Renal pelvis (tissue), 1 donor: ENCODE measurements at regions not wholly inside any gene's neighbourhood (a gene's known extent, or its start where the extent isn't known, plus 50 kb on each side); places are given as distances from the start of the nearest gene placed in this dataset.
"Not testable (repeated sequence)": the region's sequence is repeated elsewhere in the genome, so short reads cannot be mapped to it uniquely, and the experiment has no call there.

Experiments
- DNase-seq: peaks from one replicate; pipeline ENCODE4 v3.0.0-alpha.2; 2013

DNA sequence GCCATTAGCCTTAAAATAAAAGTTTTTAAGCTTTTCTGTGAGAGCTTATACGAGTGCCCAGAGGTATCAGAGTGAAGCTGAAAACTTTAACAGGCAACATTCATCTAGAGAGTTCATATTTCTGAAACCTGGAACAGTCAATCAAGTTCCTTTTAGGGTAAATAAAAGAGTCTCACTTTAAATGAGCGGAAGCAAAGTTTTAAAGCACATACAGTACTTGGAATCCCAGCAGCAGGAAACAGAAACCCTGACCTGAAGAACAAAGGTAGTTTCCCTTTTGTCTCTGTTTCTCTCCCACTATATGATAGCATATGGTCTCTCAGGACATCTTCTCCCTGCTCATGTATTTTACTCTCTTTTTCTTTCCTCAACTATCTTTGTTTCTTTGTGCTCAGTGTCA, 153.0 kb downstream of the ASB9 start:
- DNase-seq = no peak

- no peak for DNase-seq
Observed at GRCh38 chrX:15114743-15115566, 154.9 kb downstream of the ASB9 start.

- DNase-seq = no peak
Observed at GRCh38 chrX:15107367-15107988, 162.4 kb downstream of the ASB9 start.

GRCh38 chrX:15098505-15098904, 171.4 kb downstream of the ASB9 start:
- DNase-seq = no peak

GRCh38 chrX:15087747-15088146, 182.1 kb downstream of the ASB9 start:
- DNase-seq = no peak

GRCh38 chrX:15073313-15073712, 196.6 kb downstream of the ASB9 start:
- no peak for DNase-seq

DNA sequence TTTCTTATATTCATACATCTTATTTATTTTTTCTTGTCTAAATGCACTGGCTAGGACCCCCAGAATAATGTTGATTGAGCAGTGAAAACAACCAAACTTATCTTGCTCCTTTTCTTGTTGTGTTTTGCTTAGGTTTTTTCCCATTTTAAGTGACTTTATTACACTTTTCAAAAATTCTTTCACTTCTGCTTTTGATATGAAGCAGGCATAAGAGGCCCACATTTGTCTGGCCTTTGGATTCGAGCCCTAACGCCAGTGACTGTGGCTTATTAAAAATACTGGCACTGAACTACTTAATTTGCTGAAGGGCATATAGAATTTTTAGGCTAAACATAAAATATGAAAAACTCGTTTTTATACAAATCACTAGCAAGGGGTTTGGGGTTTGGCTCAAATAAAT, 197.0 kb downstream of the ASB9 start:
- no peak for DNase-seq

GRCh38 chrX:15072259-15072658, 197.6 kb downstream of the ASB9 start:
- no peak for DNase-seq

GRCh38 chrX:15059474-15059873, 186.3 kb downstream of the MOSPD2 start:
- no peak for DNase-seq

DNA sequence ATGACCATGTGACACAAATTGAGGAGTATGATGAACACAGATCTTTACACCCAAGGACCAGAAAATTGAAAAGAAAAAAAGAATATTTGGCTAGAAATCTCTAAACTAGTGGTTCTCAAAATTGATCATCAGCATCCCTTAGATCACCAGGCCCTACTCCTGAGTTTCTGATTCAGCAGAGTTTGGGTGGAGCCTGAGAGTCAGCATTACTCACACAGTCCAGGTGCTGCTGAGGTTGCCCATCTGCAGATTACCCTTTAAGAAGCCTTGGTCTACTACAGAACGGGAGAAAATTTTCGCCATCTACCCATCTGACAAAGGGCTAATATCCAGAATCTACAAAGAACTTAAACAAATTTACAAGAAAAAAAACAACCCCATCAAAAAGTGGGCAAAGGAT, 182.8 kb downstream of the MOSPD2 start:
- no peak for DNase-seq

DNA sequence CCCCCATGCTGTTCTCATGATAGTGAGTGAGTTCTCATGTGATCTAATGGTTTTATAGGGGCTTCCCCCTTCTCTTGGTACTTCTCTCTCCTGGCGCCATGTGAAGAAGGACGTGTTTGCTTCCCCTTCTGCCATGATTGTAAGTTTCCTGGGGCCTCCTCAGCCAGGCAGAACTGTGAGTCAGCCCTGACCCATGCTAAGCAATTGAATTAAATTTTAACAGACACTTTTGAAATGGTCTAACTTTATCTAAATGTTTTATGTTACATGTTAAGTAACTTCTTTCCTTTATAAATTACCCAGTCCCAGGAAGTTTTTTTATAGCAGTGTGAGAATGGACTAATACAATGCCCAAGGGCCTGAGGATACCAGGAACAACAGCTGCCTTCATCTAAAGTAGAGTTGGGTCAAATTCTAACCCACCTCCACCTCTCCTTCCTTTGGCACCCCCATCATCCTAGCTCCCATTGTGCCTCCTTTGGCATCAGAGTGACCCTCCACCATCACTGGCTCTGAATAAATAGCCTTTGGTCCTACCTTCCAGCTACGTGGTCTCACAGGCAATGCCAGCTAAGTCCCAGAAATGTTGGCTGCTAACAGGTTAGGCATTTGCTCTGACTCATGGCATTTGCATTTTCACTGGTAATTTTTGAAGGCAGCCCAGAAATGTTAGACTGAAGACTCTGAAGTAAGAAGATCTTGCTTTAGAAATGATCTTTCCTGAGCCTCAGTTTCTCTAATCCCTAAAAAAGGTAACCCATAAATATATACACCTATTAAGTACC, 182.1 kb downstream of the MOSPD2 start:
- no peak for DNase-seq

DNA sequence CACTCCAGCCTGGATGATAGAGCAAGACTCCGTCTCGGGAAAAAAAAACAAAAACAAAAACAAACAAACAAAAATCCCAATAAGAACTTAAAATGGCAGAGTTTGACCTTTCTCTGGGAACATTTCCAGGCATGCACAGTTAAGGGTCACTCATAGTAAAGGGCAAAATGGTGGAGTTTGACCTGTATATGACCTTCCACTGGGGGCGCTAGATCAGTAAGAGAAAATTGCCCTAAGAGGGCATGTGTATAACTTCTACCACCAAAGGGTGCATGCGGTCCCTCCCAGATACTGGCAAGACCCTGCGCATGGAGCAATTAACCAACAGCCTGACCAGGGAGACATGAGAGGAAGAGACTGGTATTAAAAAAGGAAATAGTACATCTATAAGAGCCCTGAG, 177.2 kb downstream of the MOSPD2 start:
- DNase-seq = no peak

- no peak for DNase-seq
Observed at GRCh38 chrX:15043538-15043937, 170.3 kb downstream of the MOSPD2 start.

DNA sequence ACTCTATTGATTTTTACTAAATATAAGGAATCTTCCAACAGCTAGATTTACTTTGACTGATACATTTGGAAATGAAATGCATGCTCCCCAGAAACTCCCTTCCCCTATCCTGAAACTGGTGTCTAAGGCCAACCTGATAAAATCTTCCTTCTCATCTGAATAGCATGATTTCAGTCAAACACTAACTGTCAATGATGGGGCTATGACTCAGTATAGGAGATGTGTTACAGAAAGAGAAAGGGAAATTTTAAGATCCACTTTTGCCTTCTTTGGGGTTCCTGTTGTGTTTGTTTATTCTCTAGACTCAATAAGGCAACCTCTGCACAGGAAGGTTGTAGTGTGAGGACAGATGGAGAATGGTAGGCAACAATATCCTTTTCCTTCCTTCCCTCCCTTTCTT, 160.7 kb downstream of the MOSPD2 start:
- no peak for DNase-seq

- no peak for DNase-seq
Observed at GRCh38 chrX:15017491-15017890, 144.3 kb downstream of the MOSPD2 start.

GRCh38 chrX:15016051-15016450, 142.8 kb downstream of the MOSPD2 start:
- DNase-seq = no peak

DNA sequence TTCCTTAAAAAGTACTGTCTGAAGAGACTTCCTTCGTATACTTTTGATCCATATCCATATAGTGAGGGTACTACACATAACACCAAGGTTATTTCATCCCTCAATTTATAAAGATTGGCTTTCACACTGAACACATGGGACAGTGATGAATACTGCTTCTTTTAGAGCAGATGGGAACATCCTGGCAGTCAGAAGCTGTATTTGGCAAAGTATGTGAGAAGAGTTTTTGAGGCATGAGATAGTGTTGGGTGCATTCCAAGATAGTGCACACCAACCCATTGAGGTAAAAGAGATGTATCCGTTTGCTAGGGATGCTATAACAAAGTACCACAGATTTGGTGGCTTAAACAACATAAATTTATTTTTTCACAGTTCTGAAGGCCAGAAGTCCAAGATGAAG, 141.1 kb downstream of the MOSPD2 start:
- DNase-seq = no peak

- DNase-seq = no peak
Observed at GRCh38 chrX:15013461-15013860, 140.2 kb downstream of the MOSPD2 start.

GRCh38 chrX:14997271-14997670, 124.0 kb downstream of the MOSPD2 start:
- no peak for DNase-seq

- DNase-seq = not testable (repeated sequence)
Observed at GRCh38 chrX:14984425-14984824, 111.2 kb downstream of the MOSPD2 start.
